ENCODE measurements at regions not wholly inside any gene's neighbourhood (a gene's known extent, or its start where the extent isn't known, plus 50 kb on each side); places are given as distances from the start of the nearest gene placed in this dataset.

- DNase-seq, result no peak
Measured at GRCh38 chr11:37695283-37695682, 1097.2 kb upstream of the RAG2 start.

- DNase-seq, result no peak
Measured at GRCh38 chr11:37689951-37690350, 1091.9 kb upstream of the RAG2 start.

GRCh38 chr11:37688456-37688855 is 1090.4 kb upstream of the RAG2 start:
- DNase-seq, result no peak

GRCh38 chr11:37687130-37687529 is 1089.1 kb upstream of the RAG2 start:
- no peak for DNase-seq

- no peak for DNase-seq
Measured at GRCh38 chr11:37671321-37671720, 1073.3 kb upstream of the RAG2 start.

GRCh38 chr11:37666960-37667359 is 1068.9 kb upstream of the RAG2 start:
- DNase-seq, result no peak

GRCh38 chr11:37657645-37658044 is 1059.6 kb upstream of the RAG2 start:
- DNase-seq, result no peak

- no peak for DNase-seq
Measured at GRCh38 chr11:37647767-37648166, 1049.7 kb upstream of the RAG2 start.

GRCh38 chr11:37643968-37644367 is 1045.9 kb upstream of the RAG2 start:
- DNase-seq, result no peak

GRCh38 chr11:37642296-37642695 is 1044.3 kb upstream of the RAG2 start:
- no peak for DNase-seq

GRCh38 chr11:37632748-37633147 is 1034.7 kb upstream of the RAG2 start:
- no peak for DNase-seq

- DNase-seq, result no peak
Measured at GRCh38 chr11:37630866-37631265, 1032.8 kb upstream of the RAG2 start.

GRCh38 chr11:37623778-37624177 is 1025.7 kb upstream of the RAG2 start:
- no peak for DNase-seq

GRCh38 chr11:37621662-37622061 is 1023.6 kb upstream of the RAG2 start:
- DNase-seq, result no peak

- no peak for DNase-seq
Measured at GRCh38 chr11:37616291-37616690, 1018.3 kb upstream of the RAG2 start.

GRCh38 chr11:37613031-37613430 is 1015.0 kb upstream of the RAG2 start:
- no peak for DNase-seq

GRCh38 chr11:37612146-37612545 is 1014.1 kb upstream of the RAG2 start:
- no peak for DNase-seq

- no peak for DNase-seq
Measured at GRCh38 chr11:37605229-37605628, 1007.2 kb upstream of the RAG2 start.

GRCh38 chr11:37598381-37598780 is 1000.3 kb upstream of the RAG2 start:
- no peak for DNase-seq

GRCh38 chr11:37597776-37598175 is 999.7 kb upstream of the RAG2 start:
- no peak for DNase-seq

- no peak for DNase-seq
Measured at GRCh38 chr11:37595845-37596244, 997.8 kb upstream of the RAG2 start.

- no peak for DNase-seq
Measured at GRCh38 chr11:37574361-37574760, 976.3 kb upstream of the RAG2 start.

GRCh38 chr11:37572491-37573171 is 974.6 kb upstream of the RAG2 start:
- no peak for DNase-seq

- no peak for DNase-seq
Measured at GRCh38 chr11:37571246-37571645, 973.2 kb upstream of the RAG2 start.

GRCh38 chr11:37560991-37561390 is 963.0 kb upstream of the RAG2 start:
- DNase-seq, result no peak

- DNase-seq, result no peak
Measured at GRCh38 chr11:37560346-37560745, 962.3 kb upstream of the RAG2 start.
